SKM-1 (cell line): ENCODE measurements at regions not wholly inside any gene's neighbourhood (a gene's known extent, or its start where the extent isn't known, plus 50 kb on each side); places are given as distances from the start of the nearest gene placed in this dataset.

Experiments used
- DNase-seq: peaks from one replicate; lab custom pipeline; 2025; ENCODE audit not compliant: unreplicated experiment; lab: John Stamatoyannopoulos, UW

GRCh38 chr5:2220741-2221140 lies 338.0 kb upstream of the IRX4 start:
- no peak for DNase-seq

DNA sequence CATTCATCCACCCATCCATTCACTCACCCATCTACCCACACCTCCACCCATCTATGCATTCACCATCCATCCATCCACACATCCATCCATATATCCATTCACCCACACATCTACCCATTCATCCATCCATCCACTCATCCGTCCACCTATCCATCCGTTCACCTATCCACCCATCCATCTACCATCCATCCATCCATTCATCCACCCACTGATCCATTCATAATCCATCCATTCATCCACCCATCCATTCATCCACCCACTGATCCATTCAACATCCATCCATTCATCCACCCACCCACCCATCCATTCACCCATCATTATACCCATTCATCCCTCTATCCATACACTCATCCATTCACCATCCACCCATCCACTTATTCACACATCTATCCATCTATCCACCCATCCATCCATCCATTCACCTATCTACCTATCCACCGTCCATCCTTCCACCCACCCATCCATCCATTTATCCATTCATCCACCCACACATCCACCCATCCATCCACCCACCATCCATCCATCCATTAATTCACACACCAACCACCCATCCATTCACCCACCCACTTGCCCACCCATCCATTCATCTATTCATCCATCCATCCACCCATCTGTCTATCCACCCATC lies 336.5 kb upstream of the IRX4 start:
- DNase-seq = no peak

DNA sequence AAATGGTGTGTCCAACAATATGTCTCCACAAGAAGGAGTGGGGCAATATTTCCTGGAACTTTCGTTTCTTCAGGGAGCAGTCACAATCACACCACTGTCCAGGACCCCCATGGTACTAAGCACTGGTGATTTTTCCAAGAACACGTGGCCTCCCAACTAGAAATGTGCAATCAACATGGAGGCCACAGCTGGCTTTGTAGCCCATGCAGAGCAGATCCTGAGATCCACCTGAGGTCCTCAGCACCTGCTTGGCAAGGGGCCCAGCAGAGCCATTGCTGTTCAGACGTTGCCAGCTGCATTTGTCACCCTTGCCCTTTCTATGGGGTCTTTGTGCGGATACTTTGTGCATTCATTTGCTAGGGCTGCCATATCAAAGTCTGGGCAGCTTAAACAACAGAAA lies 334.5 kb upstream of the IRX4 start:
- no peak for DNase-seq

GRCh38 chr5:2214910-2215590 lies 332.3 kb upstream of the IRX4 start:
- DNase-seq = no peak

DNA sequence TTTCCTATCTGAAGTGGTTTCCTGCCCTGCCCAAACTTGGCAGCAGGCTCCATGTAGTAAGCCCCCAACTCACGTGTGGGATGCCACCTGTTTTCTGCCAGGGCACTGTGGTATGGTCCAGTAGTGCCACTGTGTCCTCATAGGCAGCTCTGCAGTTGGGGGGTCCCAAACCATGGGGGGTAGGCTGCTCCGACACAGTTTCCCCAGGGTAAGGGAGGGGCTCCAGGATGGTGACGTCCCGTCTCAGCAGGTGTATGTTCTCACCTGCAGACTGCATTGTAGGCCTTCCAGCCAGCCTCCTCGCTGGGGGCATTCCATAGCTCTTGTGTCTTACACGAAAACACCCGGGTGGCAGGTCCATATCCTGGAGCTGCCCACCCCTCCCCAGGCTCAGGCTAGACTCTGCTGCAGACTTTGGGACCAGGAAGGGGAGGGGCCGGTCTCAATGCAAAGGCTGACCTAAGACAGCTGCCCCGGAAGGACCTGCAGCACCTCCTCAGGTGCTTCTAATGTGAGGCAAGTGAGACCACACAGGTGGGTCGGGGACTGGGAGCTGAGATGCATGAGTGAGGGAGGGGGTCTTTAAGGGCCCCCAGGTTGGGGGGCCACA lies 330.5 kb upstream of the IRX4 start:
- DNase-seq = no peak

GRCh38 chr5:2212481-2212880 lies 329.8 kb upstream of the IRX4 start:
- DNase-seq = no peak

DNA sequence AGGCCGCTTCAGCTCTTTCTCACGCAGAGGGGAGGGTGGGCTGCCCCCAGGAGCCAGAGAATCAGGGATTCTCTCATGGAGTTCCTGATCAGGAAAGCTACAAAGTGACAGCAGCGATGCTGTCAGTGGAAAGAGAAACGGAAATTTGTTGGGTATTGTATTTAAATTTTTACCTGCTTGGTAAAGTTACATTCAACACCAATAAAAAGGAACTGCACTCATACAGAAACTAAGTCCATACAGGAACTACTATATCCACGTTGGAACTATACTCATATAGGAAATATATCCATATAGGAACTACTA lies 325.5 kb upstream of the IRX4 start:
- DNase-seq = no peak

DNA sequence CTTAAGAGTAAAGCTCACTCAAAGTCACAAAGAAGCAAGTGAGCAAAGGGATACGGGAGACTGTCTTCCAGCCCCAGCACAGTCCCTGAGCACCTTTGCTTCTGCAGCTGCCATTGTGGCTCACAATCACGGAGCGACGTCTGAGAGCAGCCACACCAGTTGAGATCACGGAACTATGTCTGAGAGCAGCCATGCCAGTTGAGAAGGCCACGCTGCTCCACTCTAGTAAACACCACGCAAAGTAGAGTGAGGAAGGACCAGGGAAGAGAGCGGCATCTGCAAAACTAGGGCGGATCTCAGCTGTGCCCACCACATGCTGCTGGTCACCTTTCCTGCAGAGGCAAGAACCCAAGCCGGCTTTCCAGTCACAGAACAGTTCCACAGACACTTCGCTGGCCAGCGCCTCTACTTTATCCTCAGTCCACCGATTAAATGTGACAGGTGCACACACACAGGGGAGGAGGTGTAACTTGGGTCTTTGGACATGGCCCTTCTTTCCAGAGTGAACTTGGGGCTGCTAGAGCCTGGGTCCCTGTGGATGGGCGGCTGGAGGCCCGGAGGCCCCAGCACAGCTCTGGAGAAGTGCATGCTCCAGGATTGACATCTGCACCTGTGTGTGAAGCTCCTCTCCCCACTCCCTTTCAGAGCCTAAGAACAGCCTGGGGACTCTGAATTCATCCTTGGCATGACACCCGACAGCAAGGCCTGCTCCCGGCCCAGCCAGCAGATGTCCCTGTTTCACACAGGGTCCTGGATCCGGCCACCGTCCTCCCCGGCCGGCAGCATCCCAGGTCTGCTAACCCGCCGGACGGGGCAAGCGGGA lies 324.9 kb upstream of the IRX4 start:
- no peak for DNase-seq

DNA sequence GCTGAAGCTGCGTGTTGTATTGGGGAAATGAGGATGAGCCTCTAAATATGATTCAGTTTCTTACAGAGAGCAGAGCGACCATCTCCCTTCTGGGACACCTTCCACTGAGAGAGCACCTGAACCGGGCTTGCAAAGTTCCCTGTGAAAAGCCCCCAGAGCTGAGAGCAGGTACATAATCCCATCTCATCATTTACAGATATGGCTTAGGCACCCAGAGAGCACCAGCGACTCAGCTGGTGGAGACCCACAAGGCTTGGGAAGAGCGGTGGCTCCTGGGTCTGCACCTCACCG lies 324.3 kb upstream of the IRX4 start:
- no peak for DNase-seq

- no peak for DNase-seq
These were observed 323.8 kb upstream of the IRX4 start for GRCh38 chr5:2206293-2207108.

- no peak for DNase-seq
These were observed 323.0 kb upstream of the IRX4 start for GRCh38 chr5:2205596-2206226.

GRCh38 chr5:2205185-2205585 lies 322.5 kb upstream of the IRX4 start:
- no peak for DNase-seq

DNA sequence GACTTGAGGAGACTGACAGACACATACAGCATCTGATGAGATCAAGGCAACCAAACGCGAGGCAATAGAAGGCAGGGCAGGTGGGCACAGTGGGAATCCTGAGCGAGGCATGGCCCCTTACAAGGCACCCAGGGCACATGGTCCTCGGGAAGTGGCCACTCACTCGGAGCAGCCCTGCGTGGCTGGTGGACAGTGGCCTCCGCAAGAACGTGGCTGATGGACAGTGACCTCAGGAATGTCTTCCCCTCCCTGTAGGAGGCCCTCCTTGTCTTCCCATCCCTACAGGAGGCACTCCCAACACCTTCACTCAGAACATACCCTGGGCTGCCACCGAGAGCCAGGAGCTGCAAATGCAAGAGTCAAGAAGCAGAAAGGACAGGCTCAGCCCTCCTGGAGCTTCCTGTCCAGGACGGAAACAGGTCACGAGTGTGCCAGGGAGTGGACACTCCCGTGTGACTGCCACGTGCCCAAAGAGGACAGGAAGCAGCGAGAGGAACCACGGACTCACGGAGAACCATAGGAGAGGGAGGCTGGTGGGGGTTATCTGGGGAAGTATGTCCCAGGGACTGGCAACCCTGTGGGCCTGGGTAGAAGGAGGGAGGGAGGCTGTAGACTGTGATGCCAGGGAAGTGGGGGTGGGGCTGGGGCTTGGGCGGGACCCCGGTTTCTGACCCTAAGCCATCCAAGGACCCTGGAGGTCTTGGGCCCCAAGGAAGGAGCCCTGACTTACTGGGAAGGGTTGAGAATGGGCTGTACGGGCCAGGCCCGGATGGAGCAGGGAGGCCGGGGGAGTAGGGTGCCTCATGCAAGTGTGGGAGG lies 321.9 kb upstream of the IRX4 start:
- no peak for DNase-seq

DNA sequence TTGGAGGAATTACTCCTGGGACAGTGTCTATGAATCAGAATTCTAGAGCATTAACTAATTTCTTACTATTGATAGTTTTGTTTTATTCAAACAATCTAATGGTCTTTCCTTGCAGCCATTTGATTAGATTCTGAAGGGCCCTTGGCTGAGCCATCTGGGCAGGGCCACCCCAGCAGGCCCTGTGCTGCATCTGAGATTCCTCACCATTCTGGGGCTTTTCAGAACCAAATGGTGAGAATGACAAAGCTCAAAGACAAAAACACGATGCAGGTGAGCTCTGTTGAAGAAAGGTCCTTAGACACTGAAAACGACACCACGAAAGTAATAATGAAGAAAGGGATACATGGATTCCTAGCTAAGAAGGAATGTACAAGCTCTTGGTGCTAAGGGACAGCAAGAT lies 321.0 kb upstream of the IRX4 start:
- DNase-seq = no peak

DNA sequence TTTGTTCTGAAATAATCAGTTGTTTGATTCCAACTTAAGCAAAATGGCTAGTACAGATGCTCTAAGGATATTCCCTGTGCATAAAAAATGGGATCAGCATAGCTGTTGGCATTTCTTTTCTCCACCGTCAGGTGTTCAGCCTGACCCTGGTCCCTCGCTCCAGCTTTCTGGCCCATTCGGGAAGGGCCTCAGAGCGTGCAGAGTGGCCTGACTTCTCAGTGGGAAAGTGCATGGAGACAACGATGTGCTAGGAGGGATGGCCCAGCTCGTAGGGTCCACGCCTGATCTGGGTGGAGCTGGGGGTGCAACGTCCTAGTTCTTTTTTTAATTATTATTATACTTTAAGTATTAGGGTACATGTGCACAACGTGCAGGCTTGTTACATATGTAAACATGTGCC lies 319.1 kb upstream of the IRX4 start:
- no peak for DNase-seq

DNA sequence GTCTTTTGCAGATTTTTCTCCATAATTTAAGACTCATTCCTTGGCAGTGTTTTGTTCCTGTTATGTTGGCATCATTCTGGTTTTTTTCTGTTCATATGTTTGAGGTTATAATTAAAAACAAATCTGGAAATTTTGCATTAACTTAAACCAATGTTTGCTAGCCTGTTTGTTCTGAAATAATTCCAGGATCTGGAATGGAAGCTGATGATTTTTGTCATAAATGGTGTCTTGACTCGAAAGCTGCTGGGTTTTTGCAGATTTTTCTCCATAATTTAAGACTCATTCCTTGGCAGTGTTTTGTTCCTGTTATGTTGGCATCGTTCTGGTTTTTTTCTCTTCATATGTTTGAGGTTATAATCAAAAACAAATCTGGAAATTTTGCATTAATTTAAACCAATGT lies 318.7 kb upstream of the IRX4 start:
- DNase-seq = no peak

DNA sequence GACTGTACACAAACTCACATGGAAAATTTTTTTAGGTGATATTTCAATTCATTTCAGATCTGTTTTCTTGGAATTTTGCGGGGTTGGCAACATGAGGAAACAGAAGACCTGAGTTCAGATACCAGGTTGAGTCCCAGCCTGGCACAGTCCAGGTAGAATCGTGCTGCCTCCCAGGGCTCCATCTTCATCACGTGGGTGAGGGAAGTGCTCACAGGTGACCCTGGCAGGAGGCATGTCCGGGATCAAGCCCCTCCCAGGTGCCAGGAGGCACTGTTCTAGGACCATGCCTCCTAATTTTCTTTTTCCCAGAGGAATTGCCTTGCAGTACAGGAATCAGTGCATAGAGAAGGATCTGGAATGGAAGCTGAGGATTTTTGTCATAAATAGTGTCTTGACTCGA lies 318.3 kb upstream of the IRX4 start:
- no peak for DNase-seq

DNA sequence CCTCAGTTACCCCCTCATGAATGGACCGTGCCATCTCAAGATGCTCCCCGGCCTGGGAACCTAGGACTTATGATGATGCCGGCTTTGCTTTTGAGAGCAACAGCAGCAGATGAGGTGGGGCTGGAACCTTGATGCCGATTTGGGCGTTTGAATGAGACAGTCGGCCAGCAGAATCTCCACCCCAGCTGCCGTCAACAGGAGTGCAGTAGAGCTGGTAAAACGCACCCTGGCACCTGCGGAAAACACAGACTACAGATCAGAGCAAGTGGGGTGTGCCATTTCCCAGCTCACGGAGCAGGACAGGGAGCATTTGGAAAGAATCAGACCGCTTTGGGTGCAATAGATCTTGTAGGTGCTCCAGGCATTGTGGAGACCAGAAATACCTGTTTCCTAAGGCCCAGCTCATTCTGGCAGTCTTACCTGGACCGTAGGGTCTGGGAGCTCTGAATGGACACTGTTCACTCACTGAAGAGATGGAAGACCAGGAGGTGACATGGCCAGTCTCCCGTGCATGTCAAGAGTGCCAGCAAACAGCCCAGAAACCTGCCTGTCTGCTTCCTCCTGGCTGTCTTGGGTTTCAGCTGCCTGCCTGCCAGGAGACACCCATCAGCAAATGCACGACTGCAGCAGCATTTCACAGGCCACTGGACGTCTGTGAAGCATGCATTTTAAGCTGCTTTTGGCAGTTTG lies 317.7 kb upstream of the IRX4 start:
- no peak for DNase-seq

DNA sequence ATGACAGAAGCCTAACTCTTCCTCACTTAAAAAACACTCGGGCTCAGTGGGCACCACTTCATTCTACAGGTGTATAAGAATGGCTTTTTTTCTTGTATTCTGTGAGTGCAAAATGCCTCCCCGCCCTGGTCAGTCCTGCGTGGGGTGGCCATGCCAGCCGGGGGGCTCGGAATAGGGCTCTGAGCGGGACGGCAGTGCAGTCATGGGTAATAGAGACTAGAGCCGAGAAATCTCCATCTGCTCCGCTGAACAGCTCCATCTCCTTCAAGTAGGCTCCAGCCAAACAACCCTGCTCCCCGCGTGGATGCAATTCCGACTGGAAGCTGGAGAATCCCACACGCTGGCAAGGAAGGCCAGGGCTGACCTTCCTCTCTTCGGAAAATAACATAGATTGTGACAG lies 317.0 kb upstream of the IRX4 start:
- no peak for DNase-seq
